ENCODE measurements at regions not wholly inside any gene's neighbourhood (a gene's known extent, or its start where the extent isn't known, plus 50 kb on each side); places are given as distances from the start of the nearest gene placed in this dataset.

DNA sequence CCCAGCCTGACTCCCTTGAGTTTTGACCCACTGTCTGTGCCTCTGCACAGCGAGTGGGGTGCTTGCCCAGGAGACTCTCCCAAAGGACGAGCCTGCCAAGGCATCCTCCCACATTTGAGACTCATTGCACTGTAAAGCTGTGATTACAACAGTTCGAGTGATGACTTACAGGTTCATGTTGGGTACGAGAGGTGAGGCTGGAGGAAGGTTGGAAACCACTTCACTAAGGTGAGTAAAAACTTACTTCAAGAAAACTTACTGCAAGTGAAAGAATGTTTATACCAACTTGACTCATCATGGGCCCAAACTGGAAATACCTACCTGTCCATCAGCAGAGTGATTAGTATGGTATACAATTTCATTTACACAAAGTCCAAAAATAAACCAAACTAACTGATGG lies 360.1 kb upstream of the CDH11 start:
- ATAC-seq (no peak), DNase-seq (no peak)
- H3K27me3 ChIP-seq: no peaks in the 10 kb centered on the region
- intact Hi-C loops (cut with DNase I): no loop called here
- no peaks in the 10 kb centered on the region for H3K9me3 ChIP-seq
- H3K27ac ChIP-seq: no peak overlapping the region
- H3K36me3 ChIP-seq: no peaks in the 10 kb centered on the region
- H3K4me3 ChIP-seq: no peak overlapping the region
- no peaks in the 10 kb centered on the region for H3K4me1 ChIP-seq
- TF ChIP-seq, protein P1, sequence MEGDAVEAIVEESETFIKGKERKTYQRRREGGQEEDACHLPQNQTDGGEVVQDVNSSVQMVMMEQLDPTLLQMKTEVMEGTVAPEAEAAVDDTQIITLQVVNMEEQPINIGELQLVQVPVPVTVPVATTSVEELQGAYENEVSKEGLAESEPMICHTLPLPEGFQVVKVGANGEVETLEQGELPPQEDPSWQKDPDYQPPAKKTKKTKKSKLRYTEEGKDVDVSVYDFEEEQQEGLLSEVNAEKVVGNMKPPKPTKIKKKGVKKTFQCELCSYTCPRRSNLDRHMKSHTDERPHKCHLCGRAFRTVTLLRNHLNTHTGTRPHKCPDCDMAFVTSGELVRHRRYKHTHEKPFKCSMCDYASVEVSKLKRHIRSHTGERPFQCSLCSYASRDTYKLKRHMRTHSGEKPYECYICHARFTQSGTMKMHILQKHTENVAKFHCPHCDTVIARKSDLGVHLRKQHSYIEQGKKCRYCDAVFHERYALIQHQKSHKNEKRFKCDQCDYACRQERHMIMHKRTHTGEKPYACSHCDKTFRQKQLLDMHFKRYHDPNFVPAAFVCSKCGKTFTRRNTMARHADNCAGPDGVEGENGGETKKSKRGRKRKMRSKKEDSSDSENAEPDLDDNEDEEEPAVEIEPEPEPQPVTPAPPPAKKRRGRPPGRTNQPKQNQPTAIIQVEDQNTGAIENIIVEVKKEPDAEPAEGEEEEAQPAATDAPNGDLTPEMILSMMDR (IDR thresholded peaks at IDR 0.05): no peak
- WGBS, 2 donors: 91 to 94% methylated on average over 4 of the region's 4 CpGs

DNA sequence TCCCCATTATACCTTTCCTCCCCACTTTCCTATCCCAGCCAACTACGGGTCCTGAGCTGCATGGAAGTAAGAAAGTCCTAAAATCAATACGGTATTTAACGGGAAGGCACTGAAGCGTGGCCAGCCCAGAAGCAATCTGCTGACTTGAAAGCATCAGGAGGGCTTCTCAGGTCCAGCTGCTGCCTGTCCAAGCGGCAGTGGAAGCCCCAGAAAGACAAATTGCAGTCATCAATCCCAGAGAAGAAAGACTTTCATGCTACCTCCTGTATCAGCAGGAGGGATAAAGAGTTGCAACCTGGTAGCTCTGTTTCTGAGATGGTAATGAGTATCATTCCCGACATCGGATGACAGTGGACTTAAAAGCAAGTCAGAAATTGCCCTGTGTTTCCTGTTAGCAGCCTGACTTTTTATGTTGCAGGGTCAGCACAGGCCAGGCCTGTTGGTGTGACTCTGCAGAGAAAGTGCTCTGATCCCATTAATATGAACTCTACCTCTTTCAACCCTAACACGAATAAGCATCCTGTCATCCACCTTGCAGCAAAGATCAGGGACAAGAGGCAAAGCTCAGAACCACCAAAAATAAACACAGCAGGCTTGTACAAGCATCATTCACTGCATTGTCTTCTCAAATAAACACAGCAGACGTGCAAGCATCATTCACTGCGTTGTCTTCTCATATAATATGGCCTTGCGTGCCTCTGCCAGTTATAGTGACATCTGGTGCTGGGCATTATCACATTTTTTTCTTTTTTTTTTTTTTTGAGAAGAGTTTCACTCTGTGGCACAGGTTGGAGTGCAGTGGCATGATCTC lies 358.6 kb upstream of the CDH11 start:
- TF ChIP-seq, protein P1 (IDR thresholded peaks at IDR 0.05): no peak
- no peak for DNase-seq
- no peak overlapping the region for H3K4me3 ChIP-seq
- H3K4me1 ChIP-seq: no peaks in the 10 kb centered on the region
- H3K27ac ChIP-seq: no peak overlapping the region
- no peaks in the 10 kb centered on the region for H3K9me3 ChIP-seq
- 75 to 80% methylated on average over 11 of the region's 11 CpGs for WGBS, 2 donors
- intact Hi-C loops (cut with DNase I): no loop called here
- no peak for ATAC-seq
- no peaks in the 10 kb centered on the region for H3K27me3 ChIP-seq
- H3K36me3 ChIP-seq: no peaks in the 10 kb centered on the region

DNA sequence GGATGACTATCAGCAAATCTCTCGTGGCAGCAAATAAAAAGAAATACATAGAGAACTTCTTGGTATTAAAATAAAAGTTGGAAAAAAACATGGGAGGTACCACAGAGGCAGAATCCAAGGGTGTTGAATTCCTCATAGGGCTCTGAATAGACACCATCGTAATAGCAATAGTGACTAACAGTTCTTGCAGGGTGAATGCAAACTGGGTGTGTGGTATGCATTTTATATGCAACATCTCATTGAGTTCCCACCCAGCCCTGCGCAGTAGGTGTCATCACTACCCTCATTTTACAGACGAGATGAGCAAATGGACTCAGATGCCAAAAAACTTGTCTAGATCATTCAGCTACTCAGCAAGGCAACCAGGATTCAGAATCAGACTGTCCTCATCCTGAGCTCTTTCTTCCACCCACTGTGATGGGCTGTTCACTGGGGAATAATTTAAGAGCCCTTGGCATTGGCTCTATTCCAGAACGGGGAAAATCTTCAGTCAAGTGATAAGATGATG lies 354.6 kb upstream of the CDH11 start:
- Histone ChIP-seq H3K4me1 (no peaks in the 10 kb centered on the region), H3K36me3 (no peaks in the 10 kb centered on the region), H3K9me3 (no peaks in the 10 kb centered on the region), H3K27ac (no peak overlapping the region), H3K27me3 (peaks cover 0 to 4% (median 0%) of the 10 kb centered on the region in 7 donors), H3K4me3 (no peak overlapping the region)
- DNase-seq: no peak
- TF ChIP-seq, protein P1 (IDR thresholded peaks at IDR 0.05): no peak
- intact Hi-C loops (cut with DNase I): no loop called here
- no peak for ATAC-seq
- WGBS, 2 donors: 75 to 77% methylated on average over 5 of the region's 5 CpGs

DNA sequence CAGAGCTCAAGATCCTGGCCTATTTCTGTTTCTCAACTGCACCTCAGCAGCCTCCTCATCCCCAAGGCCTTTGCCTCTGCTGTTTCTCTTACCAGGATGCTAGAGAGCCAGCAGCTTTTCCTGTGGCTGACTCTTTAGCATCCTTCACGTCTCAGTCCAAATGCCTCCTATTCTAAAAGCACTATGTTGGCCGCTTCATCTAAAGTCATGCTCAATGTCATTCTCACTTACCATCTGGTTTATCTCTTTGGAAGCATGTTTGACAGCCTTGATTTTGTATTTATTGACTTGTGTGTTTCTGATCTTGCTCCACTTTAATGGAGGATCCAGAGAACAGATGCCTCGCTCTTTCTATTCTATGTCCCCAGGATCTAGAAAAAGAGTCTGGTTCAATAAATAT lies 351.8 kb upstream of the CDH11 start:
- ATAC-seq: no peak
- no peaks in the 10 kb centered on the region for H3K4me1 ChIP-seq
- no peaks in the 10 kb centered on the region for H3K36me3 ChIP-seq
- whole genome bisulfite sequencing, 2 donors: 55 to 64% methylated on average over 3 of the region's 3 CpGs
- TF ChIP-seq, protein P1 (IDR thresholded peaks at IDR 0.05): no peak
- intact Hi-C loops (cut with DNase I): no loop called here
- H3K27me3 ChIP-seq: peaks cover 0 to 9% (median 0%) of the 10 kb centered on the region in 7 donors
- H3K27ac ChIP-seq: no peak overlapping the region
- DNase-seq: no peak
- H3K9me3 ChIP-seq: no peaks in the 10 kb centered on the region
- H3K4me3 ChIP-seq: no peak overlapping the region
